ENCODE measurements at regions not wholly inside any gene's neighbourhood (a gene's known extent, or its start where the extent isn't known, plus 50 kb on each side); places are given as distances from the start of the nearest gene placed in this dataset.

- Histone ChIP-seq H4K8ac (ENCODE audit: extremely low read depth, insufficient read depth, low read length) (no peak overlapping the region), H3K27me3 (replicated peaks in 1 of 4; ENCODE audit: control insufficient read depth in 3 of 4, extremely low read depth in 1 of 4, insufficient read depth in 3 of 4, low read length in 3 of 4) (peaks cover 0 to 1% (median 0%) of the 10 kb centered on the region in 4 experiments; a peak in 1 of 7 replicates), H2AFZ (ENCODE audit: low read length) (no peak overlapping the region), H3K23me2 (ENCODE audit: low read depth, low read length) (no peaks in the 10 kb centered on the region), H3K18ac (ENCODE audit: extremely low read depth, low read length) (no peak overlapping the region), H3K23ac (ENCODE audit: insufficient read length) (no peak overlapping the region), H3K9me3 (ENCODE audit: insufficient read depth in 2 of 2, low read depth in 1 of 2, low read length in 1 of 2) (no peaks in the 10 kb centered on the region), H4K91ac (replicated peaks; ENCODE audit: insufficient read length, low read length) (no peak overlapping the region), H3K4me2 (ENCODE audit: insufficient read depth in 1 of 2, low read depth in 2 of 2, low read length in 2 of 2) (no peak overlapping the region), H3K4ac (replicated peaks; ENCODE audit: insufficient read length, low read depth, low read length) (no peak overlapping the region), H2BK20ac (ENCODE audit: low read length) (no peak overlapping the region), H3K14ac (ENCODE audit: insufficient read length) (no peak overlapping the region), H4K5ac (ENCODE audit: insufficient read length, low read depth, low read length) (no peak overlapping the region), H2BK120ac (replicated peaks; ENCODE audit: low read depth, low read length) (no peak overlapping the region), H2BK5ac (ENCODE audit: low read depth, low read length) (no peak overlapping the region), H3K36me3 (ENCODE audit: control insufficient read depth in 2 of 4, insufficient read depth in 4 of 4, low read length in 3 of 4) (no peaks in the 10 kb centered on the region), H3K9ac (replicated peaks in 1 of 4; ENCODE audit: extremely low read depth in 1 of 4, low read depth in 3 of 4, low read length in 3 of 4) (no peak overlapping the region), H2BK15ac (ENCODE audit: low read length) (no peak overlapping the region), H3K4me1 (replicated peaks in 1 of 4; ENCODE audit: control insufficient read depth in 3 of 4, insufficient read depth in 4 of 4, low read length in 3 of 4) (no peaks in the 10 kb centered on the region), H2AK5ac (ENCODE audit: low read depth, low read length) (no peak overlapping the region), H3K79me2 (ENCODE audit: control insufficient read depth in 1 of 2, insufficient read depth in 2 of 2, low read length in 2 of 2) (no peaks in the 10 kb centered on the region), H3K79me1 (ENCODE audit: low read depth, low read length) (no peaks in the 10 kb centered on the region), H3K27ac (ENCODE audit: low read depth, low read length) (no peak overlapping the region), H3K56ac (replicated peaks; ENCODE audit: insufficient read length, low read depth, low read length) (no peak overlapping the region), H2BK12ac (ENCODE audit: low read depth, low read length) (no peak overlapping the region), H4K20me1 (replicated peaks in 1 of 2; ENCODE audit: control insufficient read depth in 1 of 2, insufficient read depth in 2 of 2, low read length in 2 of 2) (no peaks in the 10 kb centered on the region), H3K4me3 (ENCODE audit: extremely low read depth in 1 of 4, insufficient read depth in 2 of 4, low read depth in 3 of 4, low read length in 4 of 4) (no peak overlapping the region)
- 93% methylated on average over 1 of the region's 1 CpG; no CpG with 5 or more reads in 1 of the 2 experiments for WGBS, 2 experiments (ENCODE audit: extremely low coverage in 1 of 2, insufficient coverage in 1 of 2, insufficient read length in 1 of 2, insufficient replicate concordance in 2 of 2, low coverage in 1 of 2, low lambda C conversion rate in 2 of 2, missing lambda C conversion rate in 1 of 2)
- no peak for FAIRE-seq
- no peak for DNase-seq (ENCODE audit: low read depth in 1 of 2, low spot score in 2 of 2)
- CTCF ChIA-PET (ENCODE audit: partially characterized antibody), result no interaction called here
- POLR2A ChIA-PET (ENCODE audit: partially characterized antibody), result no interaction called here
- TF ChIP-seq SP4 (IDR thresholded peaks at IDR 0.05; ENCODE audit: low read length) (no peak), BCL11A (IDR thresholded peaks at IDR 0.05; ENCODE audit: low read depth in 2 of 2, low read length in 2 of 2) (no peak), YY1 (IDR thresholded peaks at IDR 0.05; ENCODE audit: low read depth, low read length) (no peak), POLR2AphosphoS5 (IDR thresholded peaks at IDR 0.05; ENCODE audit: low read depth, low read length) (no peak), JUND (IDR thresholded peaks at IDR 0.05; ENCODE audit: low read length) (no peak), CBX8 (IDR thresholded peaks at IDR 0.05; ENCODE audit: borderline replicate concordance, low read depth, low read length) (no peak), TAF7 (optimal IDR thresholded peaks at IDR 0.05; ENCODE audit: borderline replicate concordance, low read depth, low read length) (no peak), NRF1 (IDR thresholded peaks at IDR 0.05; ENCODE audit: low read depth, low read length) (no peak), EZH2 (IDR thresholded peaks at IDR 0.05; ENCODE audit: low read depth, low read length, severe bottlenecking) (no peak), CBX5 (IDR thresholded peaks at IDR 0.05; ENCODE audit: low read depth, low read length) (no peak), EGR1 (IDR thresholded peaks at IDR 0.05; ENCODE audit: borderline replicate concordance, low read depth, low read length) (no peak)
- TF ChIP-seq, protein P1, sequence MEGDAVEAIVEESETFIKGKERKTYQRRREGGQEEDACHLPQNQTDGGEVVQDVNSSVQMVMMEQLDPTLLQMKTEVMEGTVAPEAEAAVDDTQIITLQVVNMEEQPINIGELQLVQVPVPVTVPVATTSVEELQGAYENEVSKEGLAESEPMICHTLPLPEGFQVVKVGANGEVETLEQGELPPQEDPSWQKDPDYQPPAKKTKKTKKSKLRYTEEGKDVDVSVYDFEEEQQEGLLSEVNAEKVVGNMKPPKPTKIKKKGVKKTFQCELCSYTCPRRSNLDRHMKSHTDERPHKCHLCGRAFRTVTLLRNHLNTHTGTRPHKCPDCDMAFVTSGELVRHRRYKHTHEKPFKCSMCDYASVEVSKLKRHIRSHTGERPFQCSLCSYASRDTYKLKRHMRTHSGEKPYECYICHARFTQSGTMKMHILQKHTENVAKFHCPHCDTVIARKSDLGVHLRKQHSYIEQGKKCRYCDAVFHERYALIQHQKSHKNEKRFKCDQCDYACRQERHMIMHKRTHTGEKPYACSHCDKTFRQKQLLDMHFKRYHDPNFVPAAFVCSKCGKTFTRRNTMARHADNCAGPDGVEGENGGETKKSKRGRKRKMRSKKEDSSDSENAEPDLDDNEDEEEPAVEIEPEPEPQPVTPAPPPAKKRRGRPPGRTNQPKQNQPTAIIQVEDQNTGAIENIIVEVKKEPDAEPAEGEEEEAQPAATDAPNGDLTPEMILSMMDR (IDR thresholded peaks at IDR 0.05; ENCODE audit: control extremely low read depth in 1 of 3, insufficient read depth in 1 of 3, low read depth in 1 of 3, low read length in 3 of 3), result no peak
- TF ChIP-seq, protein P2, sequence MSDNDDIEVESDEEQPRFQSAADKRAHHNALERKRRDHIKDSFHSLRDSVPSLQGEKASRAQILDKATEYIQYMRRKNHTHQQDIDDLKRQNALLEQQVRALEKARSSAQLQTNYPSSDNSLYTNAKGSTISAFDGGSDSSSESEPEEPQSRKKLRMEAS (IDR thresholded peaks at IDR 0.05), result no peak
Observed at GRCh38 chr4:111393781-111394180, 751.5 kb upstream of the FAM241A start.
